ENCODE measurements at regions not wholly inside any gene's neighbourhood (a gene's known extent, or its start where the extent isn't known, plus 50 kb on each side); places are given as distances from the start of the nearest gene placed in this dataset.

GRCh38 chr1:29396438-29397255 is 160.3 kb downstream of the PTPRU start:
- TF ChIP-seq ZFP30 (CRISPR knock-in tag; IDR thresholded peaks at IDR 0.05) (no peak), PATZ1 (CRISPR knock-in tag; IDR thresholded peaks at IDR 0.05; ENCODE audit: borderline replicate concordance) (no peak), SNAI2 (CRISPR knock-in tag; IDR thresholded peaks at IDR 0.05) (no peak), ESRRG (CRISPR knock-in tag; IDR thresholded peaks at IDR 0.05) (no peak), TCF4 (CRISPR knock-in tag; IDR thresholded peaks at IDR 0.05; ENCODE audit: borderline replicate concordance) (no peak), ZFP3 (CRISPR knock-in tag; IDR thresholded peaks at IDR 0.05) (no peak), ARNTL (CRISPR knock-in tag; IDR thresholded peaks at IDR 0.05; ENCODE audit: borderline replicate concordance, low read depth) (no peak), RARB (CRISPR knock-in tag; IDR thresholded peaks at IDR 0.05) (no peak), POU6F1 (CRISPR knock-in tag; IDR thresholded peaks at IDR 0.05; ENCODE audit: borderline replicate concordance, low read depth) (no peak), ZNF565 (CRISPR knock-in tag; conservative IDR thresholded peaks at IDR 0.05; ENCODE audit: low read depth) (no peak), TOX (CRISPR knock-in tag; IDR thresholded peaks at IDR 0.05; ENCODE audit: borderline replicate concordance) (no peak)
